HEK293T (cell line): ENCODE measurements at regions not wholly inside any gene's neighbourhood (a gene's known extent, or its start where the extent isn't known, plus 50 kb on each side); places are given as distances from the start of the nearest gene placed in this dataset.
"Not testable (repeated sequence)": the region's sequence is repeated elsewhere in the genome, so short reads cannot be mapped to it uniquely, and the experiment has no call there.

Source experiments
- ARNT ChIP-seq: fragments of 450-650 bp; IDR thresholded peaks from 2 replicates; pipeline ENCODE4 v1.6.1; 2017; ENCODE audit warnings: mild to moderate bottlenecking
- BHLHE40 ChIP-seq: fragments of 450-650 bp; IDR thresholded peaks from 2 replicates; pipeline ENCODE4 v1.6.1; 2016; ENCODE audit warnings: mild to moderate bottlenecking, moderate library complexity, borderline replicate concordance
- CTBP1 ChIP-seq: fragments of 450-650 bp; IDR thresholded peaks from 2 replicates; pipeline ENCODE4 v1.6.1; 2016; ENCODE audit warnings: borderline replicate concordance
- ELF4 ChIP-seq: fragments of 450-650 bp; IDR thresholded peaks from 2 replicates; pipeline ENCODE4 v1.6.1; 2017; ENCODE audit warnings: antibody characterized with exemption
- FOXA1 ChIP-seq: fragments of 450-650 bp; IDR thresholded peaks from 2 replicates; pipeline ENCODE4 v1.6.1; 2016; ENCODE audit warnings: mild to moderate bottlenecking
- FOXK2 ChIP-seq: fragments of 450-650 bp; IDR thresholded peaks from 2 replicates; pipeline ENCODE4 v1.6.1; 2016; ENCODE audit warnings: mild to moderate bottlenecking
- FOXM1 ChIP-seq: fragments of 450-650 bp; IDR thresholded peaks from 2 replicates; pipeline ENCODE4 v1.6.1; 2017; ENCODE audit warnings: mild to moderate bottlenecking, borderline replicate concordance
- HDGF ChIP-seq: fragments of 450-650 bp; IDR thresholded peaks from 2 replicates; pipeline ENCODE4 v1.6.1; 2017; ENCODE audit warnings: antibody characterized with exemption, borderline replicate concordance
- L3MBTL2 ChIP-seq: fragments of 450-650 bp; conservative IDR thresholded peaks from 2 replicates; pipeline ENCODE4 v1.6.1; 2016; ENCODE audit warnings: mild to moderate bottlenecking
- NFRKB ChIP-seq: fragments of 450-650 bp; IDR thresholded peaks from 2 replicates; pipeline ENCODE4 v1.6.1; 2016; ENCODE audit warnings: mild to moderate bottlenecking, moderate library complexity
- SP1 ChIP-seq: fragments of 450-650 bp; IDR thresholded peaks from 2 replicates; pipeline ENCODE4 v1.6.1; 2017
- SUZ12 ChIP-seq: fragments of 450-650 bp; IDR thresholded peaks from 2 replicates; pipeline ENCODE4 v1.6.1; 2016; ENCODE audit warnings: mild to moderate bottlenecking
- TARDBP ChIP-seq: fragments of 450-650 bp; IDR thresholded peaks from 2 replicates; pipeline ENCODE4 v1.6.1; 2016
- ZNF384 ChIP-seq: fragments of 450-650 bp; IDR thresholded peaks from 2 replicates; pipeline ENCODE4 v1.6.1; 2016

GRCh38 chr11:3454844-3455243 is 75.9 kb upstream of the ZNF195 start:
- not testable (repeated sequence) for TF ChIP-seq FOXA1, FOXK2, CTBP1, FOXM1, SP1, ARNT, TARDBP, ELF4, NFRKB, BHLHE40, L3MBTL2, HDGF, ZNF384, SUZ12
